ENCODE measurements at regions not wholly inside any gene's neighbourhood (a gene's known extent, or its start where the extent isn't known, plus 50 kb on each side); places are given as distances from the start of the nearest gene placed in this dataset.

- TF ChIP-seq CTCF (IDR thresholded peaks at IDR 0.05) (no peak), POLR2A (IDR thresholded peaks at IDR 0.05) (no peak)
These were observed 510.3 kb upstream of the CLINT1 start for GRCh38 chr5:158369241-158369640.
